Endometrial microvascular endothelial cells (primary cell): ENCODE measurements at regions not wholly inside any gene's neighbourhood (a gene's known extent, or its start where the extent isn't known, plus 50 kb on each side); places are given as distances from the start of the nearest gene placed in this dataset.

Source experiments
- in situ Hi-C: cut with HindIII; loops from 2 replicates; pipeline ENCODE4 v1.10.0; 2017; ENCODE audit warnings: low sequenced_read_pairs, low pct_unique_long_range_greater_than_20kb; ENCODE audit errors: inconsistent ontology term

DNA sequence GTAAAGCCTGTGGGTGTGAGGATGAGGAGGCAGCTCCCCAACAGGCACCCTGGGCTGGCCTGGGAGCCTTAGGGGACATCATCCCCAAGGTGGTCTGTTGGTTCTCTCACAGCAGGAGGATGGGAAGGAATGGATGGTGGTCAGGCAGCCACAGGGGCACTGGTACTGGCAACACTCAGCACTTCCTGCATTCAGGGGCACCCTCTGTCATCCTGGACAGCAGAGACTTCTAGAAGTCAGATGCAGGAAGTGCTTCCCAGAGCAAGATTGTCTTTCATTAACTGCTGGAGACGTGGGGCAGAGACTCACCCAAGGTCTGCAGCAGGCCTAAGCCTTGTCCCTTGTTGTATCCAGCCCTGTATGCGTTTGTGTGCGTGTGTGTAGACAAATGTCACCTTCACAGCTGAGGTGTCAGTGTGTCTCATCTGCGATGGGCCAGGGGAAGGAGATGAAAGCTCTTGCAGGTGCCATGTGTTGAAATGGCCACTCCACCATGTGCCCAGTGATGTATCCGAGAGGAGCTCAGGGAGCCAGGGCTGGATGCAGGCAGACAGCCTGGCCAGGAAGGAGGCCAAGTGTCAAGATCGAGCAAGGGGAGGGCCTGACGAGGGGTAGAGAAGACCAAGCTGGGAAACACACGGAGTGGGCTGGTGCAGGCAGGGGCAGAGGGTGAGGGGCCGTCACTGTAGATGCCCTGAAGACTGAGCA, 85.1 kb downstream of the PITPNM2 start:
- in situ Hi-C loops, result loop anchor here (25.0 kb wide), 1 partner anchor 171 kb away; the partner anchor contains the start of genes MPHOSPH9 and MTRFR

DNA sequence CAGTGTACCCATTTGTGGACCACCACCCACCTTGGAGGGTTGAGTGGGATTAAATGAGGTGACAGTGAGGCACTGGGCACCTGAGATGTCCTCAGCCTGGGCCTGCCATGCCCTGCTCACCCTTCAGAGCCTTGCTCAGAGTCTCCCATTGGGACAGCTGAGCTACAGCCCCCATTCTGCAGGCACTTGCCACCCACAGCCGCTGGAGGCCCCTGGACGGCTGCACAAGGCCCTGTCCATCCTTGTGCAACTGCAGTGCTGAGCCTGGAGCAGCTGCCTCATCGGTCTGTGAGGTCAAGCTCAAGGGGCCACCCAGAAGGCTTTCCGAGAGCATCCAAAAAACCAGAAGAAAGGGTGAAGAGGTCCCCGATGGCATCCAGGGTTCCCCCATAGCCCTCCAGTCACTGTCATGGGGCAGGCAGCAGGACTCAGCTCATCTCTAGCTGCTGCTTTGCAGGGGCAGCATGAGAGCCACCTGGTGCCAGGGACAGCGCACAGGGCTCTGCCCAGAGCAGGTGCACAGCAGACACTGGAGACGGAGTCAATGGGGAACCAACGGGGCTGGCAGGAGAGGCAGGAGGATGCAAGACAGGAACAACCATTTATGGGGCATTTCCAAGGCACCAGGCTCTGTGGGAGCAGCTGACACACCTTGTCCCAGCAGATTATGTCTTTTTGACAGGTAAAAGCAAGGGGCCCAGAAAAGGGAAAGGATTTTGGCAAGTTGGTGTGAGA, 84.6 kb downstream of the ARL6IP4 start:
- in situ Hi-C loops, result loop anchor here (25.0 kb wide), 1 partner anchor 172 kb away; the partner anchor contains the start of genes MPHOSPH9 and MTRFR

DNA sequence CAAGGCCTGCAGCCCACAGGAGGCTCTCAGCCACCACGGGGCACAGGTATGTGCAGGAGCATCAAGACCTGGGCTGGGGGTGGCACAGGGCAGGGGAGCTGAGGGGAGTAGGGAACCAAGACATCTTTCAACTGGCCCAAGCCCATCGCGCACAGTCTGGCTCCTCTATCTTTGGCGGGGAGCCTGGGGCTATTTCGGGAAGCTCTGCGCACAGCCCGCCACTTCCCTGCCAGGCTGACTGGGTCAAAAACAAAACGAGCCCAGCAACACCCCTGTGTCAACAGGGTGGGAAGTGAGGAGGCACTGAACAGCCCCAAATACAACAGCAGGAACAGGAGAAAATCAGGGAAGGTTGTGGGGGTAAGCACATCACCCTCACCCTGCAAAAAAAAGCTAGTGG, 83.9 kb downstream of the ARL6IP4 start:
- in situ Hi-C loops, result loop anchor here (25.0 kb wide), 1 partner anchor 173 kb away; the partner anchor contains the start of genes MPHOSPH9 and MTRFR

DNA sequence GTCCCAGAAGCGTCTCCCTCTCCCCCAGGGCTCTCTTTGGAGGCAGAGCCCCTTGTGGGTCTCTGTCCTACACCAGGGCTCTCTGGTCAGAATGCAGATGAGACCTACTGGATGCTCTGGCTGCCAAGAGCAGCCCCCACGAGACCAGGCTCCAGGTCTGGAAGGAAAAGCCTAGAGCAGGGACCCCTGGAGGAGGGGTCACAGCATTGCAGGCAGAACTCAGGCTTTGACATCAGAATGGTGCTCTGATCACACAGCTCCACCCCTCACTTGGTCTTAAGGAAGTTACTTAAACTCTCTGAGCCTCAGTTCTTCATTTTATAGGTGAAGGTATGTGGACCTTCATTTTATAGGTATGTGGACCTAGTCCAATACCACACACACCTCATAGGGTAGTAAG, 83.1 kb downstream of the ARL6IP4 start:
- in situ Hi-C loops, result loop anchor here (25.0 kb wide), 1 partner anchor 174 kb away; the partner anchor contains the start of genes MPHOSPH9 and MTRFR

DNA sequence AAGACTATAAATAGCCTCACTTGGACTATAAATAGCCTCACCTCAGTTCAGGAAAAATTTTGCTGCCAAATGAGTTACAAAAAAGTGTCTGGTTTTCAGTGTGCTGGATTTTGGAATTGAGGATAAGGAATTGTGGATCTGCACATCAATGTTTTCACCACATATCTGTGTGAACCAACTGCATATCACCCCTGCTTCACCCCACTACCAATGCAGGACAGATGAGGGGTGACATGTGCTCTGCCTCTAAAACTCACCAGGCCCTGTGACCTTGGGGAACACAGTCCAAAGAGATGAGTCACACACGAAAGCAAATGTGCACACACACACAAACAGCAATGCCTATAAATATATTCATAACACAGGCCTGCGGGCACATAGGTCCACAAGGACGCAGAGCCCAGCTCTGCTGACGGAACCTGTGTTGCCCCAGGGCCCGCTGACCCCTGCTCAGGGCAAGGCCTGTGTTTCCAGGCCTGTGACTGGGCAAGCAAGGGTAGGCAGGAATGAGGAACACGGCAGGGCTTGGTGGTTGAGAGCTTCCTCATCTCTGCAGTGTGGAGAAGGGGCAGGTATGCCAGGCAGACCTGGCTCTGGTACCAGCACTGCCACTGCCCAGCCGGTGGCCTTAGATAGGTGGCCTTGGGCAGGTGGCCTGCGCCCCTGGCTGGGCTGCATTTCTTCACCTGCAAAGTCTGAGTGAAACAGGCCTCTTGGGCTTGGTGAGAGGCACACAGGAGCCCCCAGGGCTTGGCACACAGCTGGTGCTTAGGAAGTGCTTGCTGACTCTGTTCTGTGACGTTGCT, 82.4 kb downstream of the ARL6IP4 start:
- in situ Hi-C loops, result loop anchor here (25.0 kb wide), 1 partner anchor 174 kb away; the partner anchor contains the start of genes MPHOSPH9 and MTRFR

DNA sequence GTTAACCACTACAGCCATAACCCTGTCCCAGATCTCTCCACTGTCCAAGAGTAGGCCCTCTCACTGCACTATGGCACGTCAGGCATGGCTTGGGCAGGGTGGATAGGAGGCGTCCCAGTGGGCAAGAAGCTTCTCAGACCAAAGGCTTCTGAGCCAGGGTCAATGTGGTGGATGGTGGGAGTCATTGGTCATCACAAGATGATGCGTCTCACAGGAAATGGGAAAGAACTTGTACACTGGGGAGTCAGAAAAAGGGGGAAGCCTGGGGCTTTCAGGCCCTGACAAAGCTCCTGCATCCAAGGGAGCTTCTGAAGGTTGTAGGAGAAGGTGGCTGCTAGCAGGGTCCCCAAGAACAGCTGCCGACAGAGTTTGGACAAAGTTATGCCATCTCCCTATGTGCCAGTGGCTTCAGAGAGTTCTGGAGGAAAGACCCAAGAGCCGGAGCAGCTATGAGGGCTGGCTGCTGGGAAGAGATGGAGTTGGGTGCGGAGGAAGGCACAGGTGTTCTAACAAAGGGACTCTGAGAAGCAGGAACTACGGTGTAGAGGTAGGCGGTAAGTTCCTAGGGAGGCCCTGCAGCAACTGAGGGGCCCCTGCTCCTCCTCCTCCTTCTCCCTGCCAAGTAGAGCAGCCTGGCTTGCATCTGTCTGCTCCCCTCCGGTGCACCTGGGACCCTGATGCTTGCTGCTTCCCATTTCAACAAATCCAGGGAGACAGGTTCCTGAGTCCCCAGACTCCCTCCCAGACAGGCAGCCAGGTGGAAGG, 81.1 kb downstream of the ARL6IP4 start:
- in situ Hi-C loops, result loop anchor here (25.0 kb wide), 1 partner anchor 176 kb away; the partner anchor contains the start of genes MPHOSPH9 and MTRFR

DNA sequence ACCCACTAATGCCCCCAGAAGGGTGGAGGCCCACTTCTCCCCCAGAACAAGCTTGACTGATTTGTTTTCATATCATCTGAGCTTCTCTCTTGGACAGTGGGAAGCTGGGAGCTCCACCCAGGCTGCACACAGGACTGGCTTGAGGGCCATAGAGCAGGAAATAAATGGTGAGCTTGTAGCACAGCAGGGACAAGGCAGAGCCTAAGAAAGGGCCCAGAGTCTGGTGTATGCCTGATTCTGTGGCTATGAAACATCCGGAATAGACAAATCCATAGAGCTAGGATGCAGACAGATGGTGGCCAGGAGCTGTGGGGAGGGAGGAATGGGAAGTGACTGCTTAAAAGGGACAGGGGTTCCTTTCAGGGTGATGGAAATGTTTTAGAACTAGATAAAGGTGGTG, 79.0 kb downstream of the ARL6IP4 start:
- in situ Hi-C loops, result loop anchor here (25.0 kb wide), 1 partner anchor 178 kb away; the partner anchor contains the start of genes MPHOSPH9 and MTRFR

DNA sequence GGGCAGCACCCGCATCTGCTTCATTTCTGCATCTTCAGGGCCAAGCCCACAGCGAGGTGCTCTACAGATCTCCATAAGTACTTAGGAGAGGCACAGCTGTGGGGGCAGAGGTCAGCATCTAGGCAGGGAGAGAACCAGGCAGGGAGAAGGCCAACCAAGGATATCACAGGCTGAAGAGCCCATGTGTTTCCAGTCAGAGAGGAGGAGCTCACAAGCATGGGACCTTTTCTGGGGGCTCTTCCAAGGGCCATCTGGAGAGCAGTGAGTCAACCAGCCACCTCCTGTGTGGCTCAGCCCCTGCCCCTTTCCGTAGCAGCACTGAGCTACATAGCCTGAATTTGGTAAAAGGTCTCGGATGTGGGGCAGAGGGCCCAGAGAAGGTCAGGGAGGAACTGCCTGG, 78.5 kb downstream of the ARL6IP4 start:
- in situ Hi-C loops, result loop anchor here (25.0 kb wide), 1 partner anchor 178 kb away; the partner anchor contains the start of genes MPHOSPH9 and MTRFR

DNA sequence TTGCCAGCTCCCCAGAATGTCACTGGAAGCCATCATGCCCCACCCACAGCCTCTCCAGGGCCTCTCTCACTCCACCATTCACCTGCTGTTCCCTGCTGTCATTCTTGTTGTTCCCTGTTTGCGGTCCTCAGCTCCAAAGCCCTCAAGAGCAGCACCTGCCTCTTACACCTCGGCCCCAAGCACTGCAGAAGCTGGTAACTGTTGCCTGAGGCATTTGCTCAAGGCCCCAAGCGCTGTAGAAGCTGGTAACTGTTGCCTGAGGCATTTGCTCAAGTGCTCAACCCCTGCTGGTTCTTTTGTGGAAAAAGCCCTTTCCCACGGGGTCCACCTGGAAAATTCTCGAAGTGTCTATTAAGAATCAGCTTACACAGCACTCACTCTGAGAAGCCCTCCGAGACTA, 78.0 kb downstream of the ARL6IP4 start:
- in situ Hi-C loops, result loop anchor here (25.0 kb wide), 1 partner anchor 179 kb away; the partner anchor contains the start of genes MPHOSPH9 and MTRFR

DNA sequence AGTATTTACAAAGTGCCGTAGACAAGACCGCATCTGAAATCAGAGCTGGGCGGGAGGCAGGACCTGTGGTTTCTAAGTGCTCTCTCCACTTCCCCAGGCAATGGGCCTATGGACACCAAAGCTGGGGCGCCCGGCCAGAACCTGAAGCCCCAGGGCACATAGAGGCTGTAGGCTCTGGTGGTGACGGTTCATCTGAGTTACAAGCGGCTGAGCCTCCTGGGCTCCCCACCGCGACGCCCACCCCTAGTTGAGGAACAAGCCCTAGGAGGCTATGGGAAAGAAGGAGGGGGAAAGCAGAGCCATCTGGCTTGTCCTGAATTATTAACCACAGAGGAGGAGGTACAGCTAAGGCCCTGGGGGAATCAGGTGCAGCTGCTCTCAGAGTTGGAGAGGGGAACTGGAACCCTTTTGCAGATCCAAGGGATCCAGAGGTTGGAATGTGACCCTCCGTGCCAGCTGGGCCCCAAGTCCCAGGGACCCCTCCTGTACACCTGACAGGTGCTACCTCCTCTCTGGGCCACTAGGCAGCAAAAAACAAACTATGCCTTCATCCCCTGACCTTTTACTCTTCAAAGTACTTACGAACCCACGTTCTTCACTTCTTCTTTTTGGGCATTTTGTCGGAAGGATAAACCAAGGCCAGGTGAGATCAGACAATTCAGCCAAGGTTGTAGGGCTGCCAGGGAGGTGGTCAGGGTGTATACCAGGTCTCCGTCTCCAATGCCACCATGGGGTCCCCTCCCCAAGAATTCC, 77.2 kb downstream of the ARL6IP4 start:
- in situ Hi-C loops, result loop anchor here (25.0 kb wide), 1 partner anchor 180 kb away; the partner anchor contains the start of genes MPHOSPH9 and MTRFR

DNA sequence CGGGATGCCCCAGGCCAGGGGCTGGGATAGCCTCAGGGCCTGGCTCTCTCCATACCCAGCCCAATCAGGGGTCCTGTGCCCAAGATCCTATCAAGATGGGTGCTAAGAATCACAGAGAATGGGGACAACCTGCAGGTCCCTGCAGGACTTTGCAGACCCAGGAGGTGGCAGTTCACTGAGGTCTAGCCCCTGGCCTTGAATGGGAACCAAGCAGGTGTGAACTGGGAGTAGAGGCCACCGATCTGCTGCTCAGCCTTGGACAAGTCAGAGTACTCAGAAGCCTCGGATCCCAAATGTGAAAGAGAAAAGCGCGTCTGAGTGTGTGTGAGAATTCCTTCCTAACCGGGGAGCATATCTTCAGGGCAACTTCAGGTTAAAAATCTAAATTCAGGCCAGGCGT, 76.2 kb downstream of the ARL6IP4 start:
- in situ Hi-C loops, result loop anchor here (25.0 kb wide), 1 partner anchor 181 kb away; the partner anchor contains the start of genes MPHOSPH9 and MTRFR

DNA sequence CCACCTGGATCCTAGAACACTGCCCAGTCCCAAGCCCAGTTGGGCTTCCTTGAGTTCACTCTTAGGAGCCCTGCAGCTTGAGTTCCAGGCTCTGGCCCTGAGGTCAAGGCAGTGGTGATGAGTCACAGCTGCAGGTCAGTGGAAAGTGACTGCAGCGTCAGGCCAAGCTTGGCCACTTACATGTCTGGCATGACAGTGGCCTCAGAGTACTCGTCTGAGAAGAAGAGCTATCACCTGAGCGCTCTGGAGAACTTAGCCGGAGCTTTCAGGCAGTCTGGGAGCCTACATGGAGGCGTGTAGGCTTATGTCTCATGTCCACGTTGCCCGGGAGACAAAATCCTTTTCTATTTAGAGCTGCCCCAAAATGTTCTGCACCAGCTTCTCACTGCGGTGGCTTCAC, 75.6 kb downstream of the ARL6IP4 start:
- in situ Hi-C loops, result loop anchor here (25.0 kb wide), 1 partner anchor 181 kb away; the partner anchor contains the start of genes MPHOSPH9 and MTRFR

DNA sequence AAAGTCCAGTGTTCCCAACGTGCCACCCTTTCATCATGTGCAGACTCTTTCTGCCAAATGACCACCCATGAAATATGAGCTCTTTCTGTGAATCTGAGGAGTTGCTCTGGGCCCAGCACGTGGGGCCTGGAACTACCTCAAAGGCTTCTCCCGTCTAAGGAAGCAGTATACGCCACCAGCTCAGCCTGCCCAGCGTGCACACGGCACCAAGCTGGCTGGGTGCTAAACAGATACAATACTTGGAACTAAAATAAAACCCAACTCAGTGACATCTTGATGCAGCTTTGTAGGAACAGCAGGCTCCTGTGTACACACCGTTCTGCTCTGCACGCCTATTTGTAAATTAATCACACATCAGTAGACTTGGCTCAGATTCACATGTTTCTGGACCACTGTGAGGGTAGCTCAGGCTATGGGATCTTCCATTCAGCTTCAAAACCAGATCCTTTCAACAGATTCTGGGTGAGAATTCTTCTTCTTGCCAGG, 74.8 kb downstream of the ARL6IP4 start:
- in situ Hi-C loops, result loop anchor here (25.0 kb wide), 1 partner anchor 182 kb away; the partner anchor contains the start of genes MPHOSPH9 and MTRFR

DNA sequence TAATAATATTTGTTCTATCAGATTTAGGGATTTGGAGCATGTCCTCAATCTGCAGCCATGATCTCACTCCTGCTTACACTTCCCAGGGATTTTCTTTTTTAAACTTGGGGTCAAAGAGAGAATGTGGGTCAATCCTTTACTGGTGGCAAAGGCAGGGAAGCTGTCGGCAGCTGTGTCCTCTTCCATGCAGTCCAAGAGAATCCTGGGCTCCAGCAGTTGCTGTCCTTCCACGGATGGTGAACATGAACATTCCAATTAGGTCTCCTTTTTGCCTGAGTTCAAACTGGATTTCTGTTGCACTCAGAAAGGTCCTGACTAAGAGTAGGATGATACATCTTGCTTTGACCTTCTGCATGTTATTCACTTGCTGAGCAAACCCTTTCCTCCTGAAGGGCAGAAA, 73.9 kb downstream of the ARL6IP4 start:
- in situ Hi-C loops, result loop anchor here (25.0 kb wide), 1 partner anchor 183 kb away; the partner anchor contains the start of genes MPHOSPH9 and MTRFR

DNA sequence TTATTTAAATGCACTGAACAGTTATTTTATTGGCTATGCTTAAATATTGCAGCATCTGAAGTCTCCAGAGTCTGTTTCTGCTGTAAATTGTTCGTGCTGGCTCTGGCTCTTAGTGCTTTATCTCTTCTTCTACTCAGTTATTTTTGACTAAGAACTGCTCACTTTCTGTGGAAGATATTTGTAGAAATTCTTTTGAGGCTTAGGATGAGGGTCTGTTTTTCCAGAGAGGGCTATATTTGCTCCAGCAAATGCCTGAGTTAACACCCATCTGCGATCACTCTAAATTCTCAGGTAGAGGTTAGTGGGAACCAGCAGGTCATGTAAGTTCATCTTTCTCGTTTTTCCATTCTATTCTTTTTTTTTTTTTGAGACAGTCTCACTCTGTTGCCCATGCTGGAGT, 71.1 kb downstream of the ARL6IP4 start:
- in situ Hi-C loops, result loop anchor here (25.0 kb wide), 1 partner anchor 186 kb away; the partner anchor contains the start of genes MPHOSPH9 and MTRFR

DNA sequence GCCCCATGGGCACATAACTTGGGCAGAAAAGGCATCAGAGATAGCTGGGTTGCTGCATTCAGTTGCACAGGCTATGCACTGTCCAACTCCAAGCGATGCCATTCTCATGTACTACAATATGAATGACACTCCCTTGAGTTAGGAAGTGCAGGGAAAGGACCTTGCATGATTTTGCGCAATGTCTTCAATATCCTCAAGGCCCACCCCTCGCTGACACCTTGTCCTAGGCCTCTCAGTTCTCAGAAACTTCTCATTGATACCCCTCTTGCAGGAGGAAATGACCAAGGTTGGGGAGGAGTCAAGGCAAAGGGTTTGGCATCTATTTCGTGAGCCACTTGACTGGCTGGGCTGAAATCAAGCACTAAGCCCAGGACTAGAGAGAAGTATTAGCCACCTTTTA, 70.4 kb downstream of the ARL6IP4 start:
- in situ Hi-C loops, result loop anchor here (25.0 kb wide), 1 partner anchor 186 kb away; the partner anchor contains the start of genes MPHOSPH9 and MTRFR
